AG20443 (cell line): ENCODE measurements at regions not wholly inside any gene's neighbourhood (a gene's known extent, or its start where the extent isn't known, plus 50 kb on each side); places are given as distances from the start of the nearest gene placed in this dataset.

ENCODE experiments used
- DNase-seq: peaks from one replicate; pipeline ENCODE4 v3.0.0; 2012; ENCODE audit warnings: low spot score, mixed read lengths

DNA sequence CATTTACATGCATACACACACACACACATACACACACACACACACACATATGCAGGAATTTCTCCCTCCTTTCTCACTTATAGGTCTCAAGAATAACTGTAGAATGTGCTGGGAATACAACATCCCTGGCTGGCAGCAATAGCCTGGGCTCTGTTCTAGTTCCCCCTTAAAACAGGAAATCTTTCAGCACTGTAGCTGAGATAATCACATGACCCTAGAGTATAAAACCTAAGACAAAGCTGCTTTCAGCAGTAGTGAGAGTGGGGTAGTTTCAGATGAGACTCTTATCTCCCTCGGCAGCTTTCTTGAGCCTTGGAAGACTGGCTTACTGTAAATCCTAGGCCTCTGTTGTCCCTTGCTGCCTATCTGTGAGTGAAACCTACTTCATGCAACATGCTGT, 137.4 kb upstream of the AKR1E2 start:
- DNase-seq = no peak

DNA sequence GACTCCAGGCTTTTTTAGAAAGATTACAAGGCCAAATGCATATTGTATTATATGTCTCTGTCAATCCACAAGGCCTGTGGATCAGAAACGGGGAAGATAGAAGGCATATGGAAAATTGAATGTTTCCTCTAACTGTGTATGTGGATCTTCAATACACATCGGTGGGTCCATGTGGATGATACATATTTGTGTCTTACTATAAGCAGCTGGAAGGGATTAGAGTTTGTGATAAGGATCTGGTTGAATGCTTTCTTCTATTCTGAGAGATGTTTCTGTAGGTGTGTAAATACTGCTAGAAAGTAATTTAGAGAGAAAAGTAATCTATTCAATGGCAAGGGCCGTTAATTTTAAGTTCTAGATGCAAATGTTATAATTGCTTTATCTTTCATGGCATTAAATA, 137.8 kb upstream of the AKR1E2 start:
- no peak for DNase-seq

DNA sequence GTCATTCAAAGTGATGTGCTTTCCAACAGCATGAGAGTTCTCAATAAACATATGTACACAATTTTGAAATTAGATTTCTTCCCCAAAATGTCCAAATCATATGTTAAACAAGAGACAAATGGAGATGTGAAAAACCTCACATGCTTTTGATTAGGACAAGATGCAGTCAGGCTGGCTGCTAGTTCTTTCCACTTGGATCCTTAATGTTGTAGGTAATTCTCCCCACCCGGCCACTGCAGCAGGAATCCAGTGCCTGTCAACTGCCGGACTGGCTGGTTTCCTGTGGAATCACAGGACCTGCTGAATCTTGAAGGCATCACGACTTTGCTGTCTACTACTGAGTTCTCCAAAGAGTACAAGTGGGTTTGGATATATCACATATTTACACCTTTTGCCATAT, 138.6 kb upstream of the AKR1E2 start:
- peak; percentile 15 for DNase-seq

DNA sequence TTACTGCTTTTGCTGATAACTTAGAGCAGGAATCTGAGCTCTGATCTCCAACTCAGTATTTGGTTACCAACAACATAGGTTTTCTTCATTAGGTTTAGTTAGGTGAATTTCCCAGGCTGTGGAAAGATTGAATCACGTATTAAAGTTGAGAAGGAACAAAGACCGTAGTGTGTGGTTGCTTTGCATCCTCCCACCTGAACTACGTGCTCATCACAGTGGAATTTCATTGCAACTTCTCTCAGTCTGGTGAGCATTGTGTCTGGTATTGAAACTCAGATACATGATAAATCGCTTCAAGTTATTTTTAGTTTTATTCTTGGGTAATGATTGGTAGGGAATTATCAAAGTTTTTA, 139.4 kb upstream of the AKR1E2 start:
- peak; percentile 50 for DNase-seq

DNA sequence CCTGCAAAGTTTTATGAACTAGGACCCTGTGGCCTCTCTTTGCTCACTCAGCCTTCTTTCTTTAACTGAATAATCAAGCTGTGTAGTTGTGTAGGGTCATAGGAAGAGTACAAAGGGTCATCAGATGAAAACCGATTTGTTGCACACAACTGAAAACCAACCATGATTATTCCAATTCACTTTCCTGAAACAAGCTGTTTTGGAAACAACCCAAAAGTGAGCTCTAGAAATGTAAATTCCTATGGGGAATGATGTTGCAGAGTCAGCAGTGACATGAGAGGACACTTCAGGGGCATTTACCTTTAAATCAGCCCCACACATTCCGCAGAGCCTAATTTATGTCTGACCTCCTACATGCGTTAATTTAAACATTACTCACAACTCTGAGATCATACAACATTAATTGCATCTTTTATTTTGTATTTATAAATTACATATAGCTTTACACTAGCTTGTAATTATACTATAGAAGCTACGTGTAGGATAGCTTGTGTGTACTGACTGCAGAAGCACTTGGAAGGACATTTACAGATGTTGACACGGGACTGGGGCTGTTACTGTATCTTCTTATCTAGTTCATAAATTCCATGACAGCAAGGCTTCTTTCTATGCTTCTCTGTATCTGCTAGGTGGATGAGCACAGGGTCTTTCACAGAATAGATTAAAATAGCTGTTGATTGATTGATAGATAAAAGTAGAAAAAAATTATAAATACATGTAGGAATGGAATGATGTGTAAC, 139.9 kb upstream of the AKR1E2 start:
- no peak for DNase-seq

DNA sequence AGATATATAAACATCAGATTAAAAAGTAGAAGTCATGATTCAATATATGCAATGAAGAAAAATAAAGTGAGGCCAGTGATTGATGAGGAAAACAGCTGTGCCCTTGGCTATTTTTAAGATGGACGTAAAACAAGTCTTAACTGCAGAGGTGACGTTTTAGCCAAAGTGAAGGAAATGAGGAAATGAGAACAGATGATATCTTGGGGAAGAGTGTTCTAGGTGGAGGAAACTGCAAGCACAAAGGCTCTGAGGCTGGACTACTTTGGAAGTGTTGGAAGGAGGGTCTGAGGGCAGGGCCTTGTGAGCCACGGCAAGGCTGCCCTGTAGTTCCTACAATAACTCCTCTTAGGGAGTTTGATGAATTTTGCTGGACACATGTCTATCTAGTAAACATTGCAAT, 140.5 kb upstream of the AKR1E2 start:
- no peak for DNase-seq

DNA sequence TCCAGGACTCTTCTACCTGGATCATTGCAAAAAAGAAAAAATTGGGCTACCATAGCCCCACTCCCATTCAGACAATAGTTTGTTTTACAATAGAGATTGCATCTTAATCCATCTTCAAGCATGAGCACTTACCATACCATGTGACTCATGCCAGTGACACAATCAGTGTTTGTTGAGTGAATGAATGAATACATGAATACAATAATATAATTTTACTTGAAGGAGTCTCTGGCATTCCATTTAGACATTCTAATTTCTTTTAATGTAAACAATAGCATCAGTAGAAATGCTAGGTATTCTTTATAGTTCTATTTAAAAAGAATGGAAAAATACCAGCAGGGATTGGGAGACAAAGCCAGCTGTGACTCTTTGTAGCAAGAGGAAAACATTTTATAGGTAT, 141.6 kb upstream of the AKR1E2 start:
- no peak for DNase-seq

DNA sequence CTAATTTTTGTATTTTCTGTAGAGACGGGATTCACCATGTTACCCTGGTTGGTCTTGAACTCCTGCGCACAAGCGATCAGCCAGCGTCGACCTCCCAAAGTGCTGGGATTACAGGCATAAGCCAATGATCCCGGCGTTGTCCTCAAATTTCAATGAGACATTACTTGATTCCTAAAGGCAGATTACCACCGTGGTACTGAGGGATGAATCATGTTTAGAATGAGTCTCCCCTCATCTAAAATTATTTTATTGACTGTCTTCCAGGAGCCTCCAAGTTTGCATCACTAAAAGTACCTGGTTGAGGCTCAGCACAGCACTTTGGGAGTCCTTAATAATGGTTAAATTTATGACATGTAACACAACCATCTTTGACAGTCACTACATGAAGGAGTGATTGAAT, 142.2 kb upstream of the AKR1E2 start:
- no peak for DNase-seq

DNA sequence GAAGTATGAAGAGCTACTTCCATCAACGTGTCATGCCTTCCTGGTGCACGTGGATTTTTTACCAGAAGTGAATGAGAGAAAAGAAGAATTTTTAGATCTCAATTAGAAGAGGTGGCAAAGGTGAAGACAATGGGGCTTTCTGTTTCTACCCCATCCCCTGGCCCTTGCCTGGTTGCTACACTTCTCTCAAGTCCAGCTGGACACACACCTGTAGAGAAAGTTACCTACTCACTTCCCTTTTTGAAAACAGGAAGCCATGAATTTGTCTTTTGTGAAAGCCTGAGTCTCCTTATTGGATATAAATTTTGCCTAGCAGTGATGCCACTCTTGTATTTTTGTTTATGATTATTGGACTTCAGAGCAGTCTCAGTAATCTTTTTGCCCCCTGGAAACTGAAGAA, 142.9 kb upstream of the AKR1E2 start:
- DNase-seq = no peak

DNA sequence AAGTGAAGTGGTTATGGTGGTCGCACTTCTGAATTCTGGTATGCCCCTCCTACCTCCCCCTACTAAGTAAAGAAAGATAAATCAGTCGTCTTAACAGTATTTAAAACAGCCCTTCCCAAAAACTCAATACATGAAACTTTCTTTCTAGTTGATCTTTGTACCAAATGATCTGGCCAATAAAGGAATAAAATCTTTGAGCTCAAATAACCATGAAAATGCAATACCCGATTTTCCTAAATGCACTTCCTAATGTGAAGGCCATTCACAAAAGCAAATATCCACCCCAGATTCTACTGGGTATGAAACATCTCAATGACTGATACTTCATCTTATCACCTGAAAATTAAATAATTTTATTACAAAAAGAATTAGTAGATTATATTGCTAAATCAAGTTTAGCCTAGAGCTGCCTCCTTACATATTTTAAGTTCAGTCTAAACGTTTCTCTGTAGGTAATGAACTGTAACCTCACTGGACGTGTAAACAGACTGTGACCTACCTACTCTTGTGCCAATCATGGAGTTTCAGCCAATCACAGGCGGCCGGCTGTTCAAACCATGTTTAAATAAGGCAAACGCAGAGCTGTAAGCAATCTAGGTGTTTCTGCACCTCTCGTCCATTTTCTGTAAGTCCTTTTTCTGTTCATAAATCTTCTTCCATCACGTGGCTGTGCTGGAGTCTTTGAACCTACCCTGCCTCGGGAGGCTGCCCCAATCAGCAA, 146.9 kb upstream of the AKR1E2 start:
- DNase-seq = no peak

DNA sequence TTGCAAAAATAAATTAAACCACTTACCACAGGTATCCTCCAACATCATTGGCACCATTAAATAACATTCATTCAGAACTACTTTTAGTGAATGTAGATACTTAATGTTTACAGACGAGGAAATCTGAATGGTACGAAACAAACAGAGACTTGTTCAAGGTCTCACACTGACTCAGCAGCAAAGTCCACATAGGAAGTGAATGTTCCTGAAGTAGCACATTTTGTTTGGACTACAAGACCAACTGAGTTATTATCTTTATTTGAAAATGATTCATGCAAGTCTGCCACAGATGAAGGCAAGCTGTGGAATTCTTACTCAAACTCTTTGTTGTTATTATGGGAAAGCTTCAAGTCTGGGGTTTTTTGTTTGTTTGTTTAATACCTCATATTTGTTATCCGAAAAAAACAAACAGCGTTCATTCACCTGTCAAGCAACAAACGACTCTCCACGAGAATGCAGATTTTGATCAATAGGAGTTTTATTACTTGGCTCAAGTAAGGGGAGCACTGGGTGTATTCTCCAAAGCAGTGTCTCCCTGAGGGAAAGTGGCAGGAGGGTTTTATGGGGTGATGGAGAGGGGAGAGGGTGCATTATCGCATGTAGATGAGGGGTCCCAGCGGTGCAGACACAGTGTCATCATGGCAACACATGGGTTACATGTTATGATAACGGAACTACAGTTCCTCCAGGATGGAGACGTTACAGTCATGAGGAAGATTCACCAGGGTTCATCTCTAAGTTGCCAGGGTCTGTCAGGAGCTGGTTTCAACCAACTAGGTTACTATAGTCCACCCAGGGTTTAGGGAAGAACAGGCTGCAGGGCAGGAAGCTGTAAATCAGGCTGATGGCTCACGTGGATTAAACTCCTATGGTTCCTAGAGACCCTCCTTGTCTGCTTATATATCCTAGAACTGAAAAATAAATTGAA, 147.7 kb upstream of the AKR1E2 start:
- DNase-seq = peak; percentile 49

DNA sequence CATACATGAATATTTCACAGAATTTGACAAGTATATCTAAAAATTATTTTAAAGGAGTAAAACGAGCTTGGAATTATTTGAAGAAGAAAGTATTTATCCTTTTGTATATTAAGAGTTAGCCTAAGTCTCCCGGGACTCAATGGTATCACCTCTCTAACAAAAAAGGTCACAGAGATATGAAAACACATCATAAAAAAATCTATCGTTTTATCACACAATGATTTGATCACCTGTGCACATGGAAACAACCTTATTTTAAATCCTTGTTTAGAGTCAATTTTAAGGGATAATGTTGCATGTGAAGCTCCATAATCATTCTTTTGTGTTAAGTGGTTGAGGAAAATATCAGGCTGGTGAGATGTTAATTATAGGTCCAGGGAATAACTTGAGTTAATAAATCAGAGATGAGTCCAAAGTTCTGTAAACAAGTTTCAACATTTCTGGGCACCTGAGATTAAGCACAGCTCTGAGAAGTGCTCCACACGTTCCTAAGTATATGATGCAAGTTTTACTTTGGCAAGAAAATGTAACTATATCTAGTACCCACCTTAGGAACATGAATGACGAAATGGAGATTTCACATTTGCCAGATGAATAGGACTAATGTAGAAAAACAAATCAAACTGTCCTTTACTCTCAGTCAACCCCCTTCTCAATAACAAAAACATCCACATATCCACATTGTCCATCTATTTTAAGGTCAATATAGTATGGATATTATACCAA, 148.5 kb upstream of the AKR1E2 start:
- DNase-seq = peak; percentile 16

DNA sequence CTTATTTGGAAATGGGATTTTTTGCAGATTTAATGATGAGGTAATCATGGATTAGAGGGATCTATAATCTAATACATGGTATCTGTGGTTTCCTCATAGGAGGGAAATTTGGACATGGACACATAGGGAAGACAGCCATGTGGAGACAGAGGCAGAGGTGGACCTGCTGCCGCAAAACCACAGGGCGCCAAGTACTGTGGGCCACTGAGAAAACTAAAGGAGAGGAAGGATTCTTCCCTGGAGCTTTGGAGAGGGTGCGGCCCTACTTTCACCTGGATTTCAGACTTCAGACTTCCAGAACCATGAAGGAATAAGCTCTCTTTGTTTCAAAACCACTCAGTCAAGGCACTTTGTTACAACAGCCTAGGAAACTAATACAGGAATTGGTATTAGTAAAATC, 149.4 kb upstream of the AKR1E2 start:
- DNase-seq = no peak

DNA sequence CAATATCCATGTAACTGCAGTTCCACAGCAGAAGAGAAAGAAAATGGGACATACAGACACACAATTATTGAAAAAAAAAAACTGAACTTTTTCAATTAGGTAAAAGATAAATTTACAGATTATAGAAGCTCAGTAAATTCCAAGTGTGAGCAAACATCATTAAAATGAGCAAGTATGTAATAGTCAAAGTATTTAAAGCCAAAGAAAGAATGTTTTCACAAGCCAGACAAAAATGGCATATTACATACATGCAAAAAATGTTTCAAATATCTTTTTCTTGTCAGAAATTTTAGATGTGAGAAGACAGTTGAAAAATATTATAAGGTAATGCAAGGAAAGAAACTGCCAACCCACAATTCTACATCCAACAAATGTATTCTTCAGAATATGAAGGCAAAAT, 150.2 kb upstream of the AKR1E2 start:
- no peak for DNase-seq

DNA sequence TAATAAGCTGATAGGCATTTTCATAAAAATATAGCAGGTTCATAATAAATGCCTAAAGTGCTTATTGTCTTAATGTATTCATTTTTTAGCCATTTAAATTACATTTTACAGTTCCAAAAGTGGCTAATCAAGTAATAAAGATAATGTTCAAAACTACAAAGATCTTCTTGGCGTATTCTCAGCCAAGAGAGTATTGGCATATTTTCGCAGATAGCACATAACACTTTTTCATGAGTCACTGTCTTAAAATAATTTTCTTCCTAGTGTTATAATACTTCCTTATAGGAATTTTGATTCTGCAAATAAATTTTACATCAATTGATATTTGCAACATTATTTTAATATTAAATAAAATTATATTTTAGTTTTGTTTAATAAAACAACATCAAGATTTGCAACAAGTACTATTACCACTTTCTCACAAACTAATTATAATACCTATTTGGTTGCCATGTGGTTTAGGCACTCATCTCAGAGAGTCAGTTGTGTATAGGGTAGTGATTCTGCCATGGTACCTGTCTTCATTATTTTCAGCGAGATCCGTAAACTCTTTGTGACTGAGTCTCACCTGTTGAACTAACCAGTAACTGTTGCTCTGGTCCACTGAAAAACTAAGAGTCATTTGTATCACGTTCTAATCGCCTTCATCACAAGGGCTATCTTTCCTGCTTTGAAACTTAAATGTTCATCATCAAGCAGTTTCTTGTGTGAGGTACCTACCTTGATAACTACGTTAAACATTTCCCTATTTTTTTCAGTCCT, 152.5 kb upstream of the AKR1E2 start:
- no peak for DNase-seq

DNA sequence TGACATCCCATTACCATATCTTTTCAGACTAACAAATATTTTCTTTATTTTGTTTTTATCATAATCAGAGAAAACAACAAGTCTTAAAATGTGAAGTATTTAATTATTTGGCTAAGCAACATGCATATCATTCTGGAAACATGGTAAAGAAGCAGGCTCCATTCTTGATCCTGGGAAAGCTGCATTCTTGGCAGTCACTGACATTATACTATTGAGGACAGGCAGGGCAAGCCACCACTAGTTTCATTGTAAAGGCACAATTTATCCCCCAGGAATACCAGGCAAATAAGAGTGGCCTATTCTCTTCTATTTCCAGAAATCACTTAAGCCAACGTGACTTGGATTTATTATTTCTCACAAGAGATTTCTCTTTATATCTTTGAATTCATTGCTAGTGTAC, 153.8 kb upstream of the AKR1E2 start:
- no peak for DNase-seq

DNA sequence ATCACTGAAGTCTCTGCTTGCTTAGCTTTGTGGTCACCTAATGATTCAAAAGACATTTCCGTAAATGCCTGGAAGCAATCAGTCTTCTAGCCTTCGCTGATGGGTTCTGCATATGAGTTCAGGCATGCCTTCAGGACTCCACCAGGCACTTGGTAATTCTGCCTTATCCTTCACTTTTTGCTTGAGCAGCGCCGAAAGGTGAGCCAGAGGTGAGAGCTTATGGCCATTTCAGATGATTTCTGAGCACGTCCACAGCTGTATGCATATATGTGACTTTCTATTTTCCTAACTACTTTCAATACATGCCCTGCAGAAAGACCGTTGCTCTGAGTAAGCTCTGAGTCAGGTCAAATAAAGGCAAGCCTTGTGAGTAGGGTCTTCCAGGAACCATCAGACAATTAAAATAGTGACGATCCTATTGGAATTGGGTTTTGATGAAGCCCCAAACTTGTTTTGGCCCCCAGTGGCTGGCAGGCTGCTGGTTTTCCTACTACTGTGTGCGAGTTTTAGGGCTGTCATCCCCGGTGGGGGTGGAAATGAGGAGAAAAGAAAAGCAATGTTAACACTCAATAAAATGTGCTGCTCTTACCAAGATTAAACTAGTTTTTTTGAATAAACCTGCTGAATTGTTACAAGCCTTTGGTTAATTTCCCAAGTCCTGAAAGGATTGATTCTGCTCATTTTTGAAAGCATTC, 154.4 kb upstream of the AKR1E2 start:
- no peak for DNase-seq

DNA sequence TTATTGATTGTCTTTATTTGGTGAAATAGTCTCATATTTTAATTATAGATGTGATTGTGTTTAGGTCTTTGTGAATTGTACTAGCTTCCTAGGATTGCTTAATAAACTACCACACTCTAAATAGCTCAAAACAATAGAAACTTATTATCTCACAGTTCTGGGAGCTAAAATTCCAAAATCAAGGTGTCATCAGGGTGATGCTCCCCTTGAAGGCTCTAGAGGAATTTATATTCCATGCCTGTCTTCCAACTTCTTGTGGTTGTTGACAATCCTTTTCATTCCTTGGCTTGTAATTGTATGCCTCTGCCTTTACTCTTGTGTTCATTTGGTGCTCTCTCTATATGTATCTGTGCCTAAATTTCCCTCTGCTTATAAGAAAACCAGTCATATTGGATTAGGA, 155.3 kb upstream of the AKR1E2 start:
- peak; percentile 43 for DNase-seq

DNA sequence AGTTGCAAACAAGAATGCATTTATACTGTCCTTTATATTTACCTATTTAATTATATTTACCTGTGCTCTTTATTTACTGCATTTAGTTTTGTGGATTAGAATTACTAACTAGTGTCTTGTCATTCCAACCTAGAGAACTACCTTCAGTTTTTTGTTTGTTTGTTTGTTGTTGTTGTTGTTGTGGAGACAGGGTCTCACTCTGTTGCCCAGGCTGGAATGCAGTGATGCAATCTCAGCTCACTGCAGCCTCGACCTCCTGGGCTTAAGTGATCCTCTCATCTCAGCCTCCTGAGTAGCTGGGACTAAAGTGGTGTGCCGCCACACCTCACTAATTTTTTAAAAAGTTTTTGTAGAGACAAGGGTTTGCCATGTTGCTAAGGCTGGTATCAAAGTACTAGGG, 156.4 kb upstream of the AKR1E2 start:
- no peak for DNase-seq

DNA sequence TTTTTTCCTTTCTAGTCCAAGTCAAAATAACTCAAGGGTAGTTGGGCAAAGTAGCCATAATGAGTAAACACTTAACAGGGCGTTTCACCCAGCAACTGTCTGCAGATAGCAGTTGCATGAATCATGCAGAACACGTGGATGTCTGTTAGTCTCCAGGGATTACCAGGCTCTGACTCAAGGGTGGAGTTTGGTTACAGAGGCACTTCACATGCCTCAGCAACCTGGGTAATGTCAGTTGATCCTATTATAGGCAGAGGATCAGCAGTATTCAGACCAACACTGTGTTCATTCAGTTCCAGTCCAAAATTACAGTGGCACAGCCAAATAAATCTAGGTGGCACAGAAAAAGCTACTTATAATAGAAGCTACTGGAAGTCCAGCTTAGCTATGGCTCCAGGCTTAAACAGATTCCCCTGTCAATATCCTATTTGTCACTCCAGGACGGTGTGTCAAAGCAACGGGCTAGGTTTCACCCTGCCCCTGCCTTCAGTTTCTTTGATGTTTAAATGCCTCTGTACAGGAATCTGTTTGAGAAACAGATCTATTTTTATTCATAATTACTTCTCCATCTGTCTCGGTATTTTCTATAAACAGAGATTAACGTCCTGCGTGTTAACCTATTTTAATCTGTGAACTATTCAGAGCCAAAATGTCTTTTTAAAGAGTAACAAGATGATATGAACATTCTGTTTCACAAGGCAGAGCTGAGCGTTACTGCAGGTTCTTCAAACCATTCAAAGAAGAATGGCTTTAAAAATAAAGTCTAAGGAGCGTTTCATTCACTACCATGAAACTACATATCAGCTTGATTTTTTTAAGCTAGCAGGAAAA, 162.6 kb upstream of the AKR1E2 start:
- DNase-seq = peak; percentile 91
